ENCODE measurements at regions not wholly inside any gene's neighbourhood (a gene's known extent, or its start where the extent isn't known, plus 50 kb on each side); places are given as distances from the start of the nearest gene placed in this dataset.

DNA sequence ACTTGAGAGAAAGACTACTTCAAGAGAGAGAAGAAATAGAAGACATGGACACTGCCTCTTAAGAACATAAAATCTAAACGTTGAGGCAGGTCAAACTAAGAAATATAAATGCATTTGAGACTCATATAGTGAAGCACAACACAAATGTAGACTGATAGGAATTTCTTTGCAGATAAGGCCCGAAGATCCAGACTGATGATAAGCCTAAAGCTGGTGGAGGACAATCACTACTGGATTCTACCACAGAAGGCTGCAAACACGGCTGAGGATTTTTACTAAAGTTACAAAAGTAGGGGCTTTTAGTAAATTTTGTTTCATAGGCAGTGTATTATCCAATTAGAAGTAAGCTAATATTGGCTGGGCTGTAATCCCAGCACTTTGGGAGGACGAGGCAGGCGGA is 278.3 kb downstream of the RAP2B start:
- TF ChIP-seq, protein P1, sequence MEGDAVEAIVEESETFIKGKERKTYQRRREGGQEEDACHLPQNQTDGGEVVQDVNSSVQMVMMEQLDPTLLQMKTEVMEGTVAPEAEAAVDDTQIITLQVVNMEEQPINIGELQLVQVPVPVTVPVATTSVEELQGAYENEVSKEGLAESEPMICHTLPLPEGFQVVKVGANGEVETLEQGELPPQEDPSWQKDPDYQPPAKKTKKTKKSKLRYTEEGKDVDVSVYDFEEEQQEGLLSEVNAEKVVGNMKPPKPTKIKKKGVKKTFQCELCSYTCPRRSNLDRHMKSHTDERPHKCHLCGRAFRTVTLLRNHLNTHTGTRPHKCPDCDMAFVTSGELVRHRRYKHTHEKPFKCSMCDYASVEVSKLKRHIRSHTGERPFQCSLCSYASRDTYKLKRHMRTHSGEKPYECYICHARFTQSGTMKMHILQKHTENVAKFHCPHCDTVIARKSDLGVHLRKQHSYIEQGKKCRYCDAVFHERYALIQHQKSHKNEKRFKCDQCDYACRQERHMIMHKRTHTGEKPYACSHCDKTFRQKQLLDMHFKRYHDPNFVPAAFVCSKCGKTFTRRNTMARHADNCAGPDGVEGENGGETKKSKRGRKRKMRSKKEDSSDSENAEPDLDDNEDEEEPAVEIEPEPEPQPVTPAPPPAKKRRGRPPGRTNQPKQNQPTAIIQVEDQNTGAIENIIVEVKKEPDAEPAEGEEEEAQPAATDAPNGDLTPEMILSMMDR (IDR thresholded peaks at IDR 0.05), result no peak
- TF ChIP-seq POLR2A (IDR thresholded peaks at IDR 0.05; ENCODE audit: low read depth) (no peak), EP300 (IDR thresholded peaks at IDR 0.05) (no peak)

All from esophagus muscularis mucosa (tissue), 4 donors.